ENCODE measurements at regions not wholly inside any gene's neighbourhood (a gene's known extent, or its start where the extent isn't known, plus 50 kb on each side); places are given as distances from the start of the nearest gene placed in this dataset.

- no peak for DNase-seq (ENCODE audit: extremely low read depth in 1 of 4, low spot score in 3 of 4)
- Histone ChIP-seq H3K9me1 (ENCODE audit: control insufficient read depth, insufficient read depth, low read length) (no peaks in the 10 kb centered on the region), H3K4me3 (no peak overlapping the region), H3K27me3 (ENCODE audit: control insufficient read depth in 2 of 2, insufficient read depth in 2 of 2, low read length in 2 of 2) (peaks cover 3 to 66% of the 10 kb centered on the region in 2 experiments), H3K36me3 (ENCODE audit: control insufficient read depth, insufficient read depth, low read length) (no peaks in the 10 kb centered on the region), H4K20me1 (replicated peaks; ENCODE audit: control insufficient read depth, insufficient read depth, low read length) (no peaks in the 10 kb centered on the region; the same call in none of the 2 replicates), H3K4me1 (replicated peaks in 1 of 2; ENCODE audit: control insufficient read depth in 2 of 2, insufficient read depth in 2 of 2, low read length in 2 of 2) (no peaks in the 10 kb centered on the region), H3K9me3 (replicated peaks; ENCODE audit: control insufficient read depth, insufficient read depth, low read depth, low read length) (no peaks in the 10 kb centered on the region), H3K4me2 (ENCODE audit: insufficient read depth, low read length) (no peak overlapping the region), H3K79me2 (ENCODE audit: control insufficient read depth, insufficient read depth, low read length) (no peaks in the 10 kb centered on the region), H3K27ac (ENCODE audit: extremely low read depth, low read depth, low read length) (no peak overlapping the region), H3K9ac (ENCODE audit: insufficient read depth in 1 of 2, low read depth in 2 of 2, low read length in 2 of 2) (no peak overlapping the region), H2AFZ (ENCODE audit: low read depth, low read length) (no peak overlapping the region)
- FAIRE-seq: no peak
- TF ChIP-seq TCF15 (CRISPR knock-in tag; IDR thresholded peaks at IDR 0.05): no peak
- no peak for TF ChIP-seq PBX2 (CRISPR knock-in tag; IDR thresholded peaks at IDR 0.05; ENCODE audit: low read depth)
- TF ChIP-seq PBX2 (tag; conservative IDR thresholded peaks at IDR 0.05; ENCODE audit: low read depth): no peak
- no peak for TF ChIP-seq HSF4 (CRISPR knock-in tag; IDR thresholded peaks at IDR 0.05; ENCODE audit: borderline replicate concordance)
- TF ChIP-seq PREB (CRISPR knock-in tag; IDR thresholded peaks at IDR 0.05): no peak
- no peak for TF ChIP-seq RFX5 (IDR thresholded peaks at IDR 0.05; ENCODE audit: low read depth, low read length)
- TF ChIP-seq CTCFL (IDR thresholded peaks at IDR 0.05; ENCODE audit: borderline replicate concordance, insufficient read depth, low read depth, low read length, poor library complexity, severe bottlenecking): no peak
- no peak for TF ChIP-seq NCOR1 (IDR thresholded peaks at IDR 0.05)
- TF ChIP-seq PTTG1 (tag; IDR thresholded peaks at IDR 0.05; ENCODE audit: low read depth): no peak
- TF ChIP-seq KAT7 (CRISPR knock-in tag; IDR thresholded peaks at IDR 0.05; ENCODE audit: borderline replicate concordance): no peak
- TF ChIP-seq CREB5 (CRISPR knock-in tag; IDR thresholded peaks at IDR 0.05): no peak
- intact Hi-C loops (cut with micrococcal nuclease) (no loop called here), in situ Hi-C loops (cut with MboI) (no loop called here)
- ChIA-PET CTCF (ENCODE audit: low intra/inter-chr PET ratio) (no interaction called here), POLR2A (interaction anchor here (0.6 kb wide), 1 partner anchor 444 kb away, joined by 3 read pairs; no protein-coding TSS in a partner anchor)
- WGBS (ENCODE audit: insufficient coverage, low coverage, missing lambda C conversion rate): 1% methylated on average over 7 of the region's 7 CpGs
- BruUV-seq (replicated peaks): no TSS peak
- no peak for ATAC-seq
These were observed 162.7 kb downstream of the INHBB start for GRCh38 chr2:120508567-120509041.
